ENCODE measurements at regions not wholly inside any gene's neighbourhood (a gene's known extent, or its start where the extent isn't known, plus 50 kb on each side); places are given as distances from the start of the nearest gene placed in this dataset.

GRCh38 chr6:8213995-8214394 lies 111.6 kb upstream of the EEF1E1 start:
- no peak for DNase-seq

- DNase-seq = no peak
These were observed 110.5 kb upstream of the EEF1E1 start for GRCh38 chr6:8212720-8213434.

GRCh38 chr6:8207869-8208191 lies 105.5 kb upstream of the EEF1E1 start:
- no peak for DNase-seq

GRCh38 chr6:8207191-8207868 lies 105.0 kb upstream of the EEF1E1 start:
- DNase-seq = no peak

GRCh38 chr6:8203337-8203736 lies 101.0 kb upstream of the EEF1E1 start:
- DNase-seq = no peak

GRCh38 chr6:8201679-8202078 lies 99.3 kb upstream of the EEF1E1 start:
- DNase-seq = no peak

- no peak for DNase-seq
These were observed 97.9 kb upstream of the EEF1E1 start for GRCh38 chr6:8200255-8200654.

DNA sequence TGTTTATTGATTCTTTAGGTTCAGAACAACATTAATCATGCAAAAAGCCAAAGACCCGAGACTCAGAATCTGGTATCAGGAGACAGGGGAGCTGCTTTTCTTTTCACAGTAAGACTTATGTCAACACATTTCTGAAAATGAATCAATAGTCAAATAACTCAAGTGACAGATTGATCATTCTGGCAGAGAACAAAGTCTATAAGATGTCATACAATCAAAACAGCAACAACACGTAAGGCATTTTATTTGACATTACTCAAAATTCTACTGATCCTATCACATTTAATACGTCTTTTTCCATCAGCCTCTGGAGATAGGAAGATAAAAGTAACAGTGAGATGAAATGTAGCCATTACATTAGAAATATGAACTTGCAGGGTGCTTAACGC lies 93.4 kb upstream of the EEF1E1 start:
- DNase-seq = no peak

DNA sequence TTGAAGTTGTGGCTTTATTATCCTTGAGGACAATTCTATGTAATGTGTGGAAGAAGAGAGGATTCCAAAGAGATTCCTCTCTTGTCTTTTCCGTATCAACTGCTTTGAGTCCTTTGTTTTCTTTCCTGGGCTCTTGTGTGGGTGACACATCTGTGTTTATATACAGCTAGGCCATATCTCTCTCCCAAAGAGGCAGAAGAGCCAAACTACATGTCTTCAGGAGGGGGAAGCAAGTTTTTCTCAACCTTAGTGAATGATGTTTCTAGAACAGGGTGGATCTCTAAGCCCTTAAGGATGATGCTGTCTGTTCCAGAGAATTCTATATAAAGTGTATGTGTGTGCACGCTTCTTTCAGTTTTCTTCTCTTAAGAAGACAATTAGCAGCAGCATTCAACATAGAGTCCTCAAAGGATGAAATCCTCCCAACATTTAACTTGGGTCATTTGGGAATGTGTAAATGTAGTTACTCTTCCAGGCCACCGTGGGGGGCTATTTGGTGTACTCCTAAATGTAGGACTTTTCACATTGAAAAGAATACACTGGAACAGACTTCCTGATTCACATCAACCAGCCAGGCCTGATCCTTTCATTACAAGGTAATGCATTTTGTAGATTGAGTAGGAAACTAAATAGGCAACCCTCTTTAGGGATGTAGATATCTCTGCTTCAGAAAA lies 92.8 kb upstream of the EEF1E1 start:
- peak; percentile 7 to 11 for DNase-seq

DNA sequence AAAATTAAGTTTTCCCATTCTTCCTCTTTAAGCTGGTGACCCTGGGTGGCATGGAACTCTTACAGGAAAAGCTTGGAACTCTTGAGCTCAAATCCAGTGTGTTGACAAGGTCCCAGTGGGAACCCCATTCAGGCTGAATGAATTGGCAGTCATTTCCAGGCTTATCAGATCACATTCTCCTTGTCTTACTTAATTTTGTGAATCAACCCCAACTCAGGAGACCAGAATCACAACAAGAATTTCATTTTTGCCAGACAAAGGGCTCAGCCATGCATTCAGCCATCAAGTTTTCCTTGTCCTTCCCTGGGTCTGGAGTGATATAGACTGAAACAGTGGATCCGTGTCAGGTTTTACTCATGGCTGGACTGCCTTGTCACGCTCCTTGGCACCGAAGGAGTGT lies 92.1 kb upstream of the EEF1E1 start:
- no peak for DNase-seq

- DNase-seq = no peak
These were observed 91.2 kb upstream of the EEF1E1 start for GRCh38 chr6:8193541-8193940.

DNA sequence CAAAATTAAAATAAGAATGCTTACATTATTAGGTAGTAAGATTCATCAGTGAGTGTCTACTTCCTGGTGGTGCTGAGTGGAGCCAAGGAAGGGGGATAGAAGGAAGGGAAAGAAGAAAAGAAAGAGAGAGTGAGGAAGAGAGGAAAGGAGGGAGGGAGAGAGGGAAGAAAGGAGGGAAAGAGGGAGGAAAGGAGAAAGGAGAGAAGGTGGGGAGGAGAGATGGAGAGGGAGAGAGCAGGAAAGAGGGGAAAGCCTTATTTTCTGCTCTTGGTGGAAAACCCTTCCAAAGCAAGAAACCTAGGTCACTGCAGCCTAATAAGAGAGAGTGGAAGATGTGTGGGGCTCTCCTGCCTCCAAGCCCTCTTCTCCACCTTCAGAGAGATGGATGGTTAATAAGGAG lies 90.2 kb upstream of the EEF1E1 start:
- no peak for DNase-seq

- no peak for DNase-seq
These were observed 89.7 kb upstream of the EEF1E1 start for GRCh38 chr6:8192067-8192466.

DNA sequence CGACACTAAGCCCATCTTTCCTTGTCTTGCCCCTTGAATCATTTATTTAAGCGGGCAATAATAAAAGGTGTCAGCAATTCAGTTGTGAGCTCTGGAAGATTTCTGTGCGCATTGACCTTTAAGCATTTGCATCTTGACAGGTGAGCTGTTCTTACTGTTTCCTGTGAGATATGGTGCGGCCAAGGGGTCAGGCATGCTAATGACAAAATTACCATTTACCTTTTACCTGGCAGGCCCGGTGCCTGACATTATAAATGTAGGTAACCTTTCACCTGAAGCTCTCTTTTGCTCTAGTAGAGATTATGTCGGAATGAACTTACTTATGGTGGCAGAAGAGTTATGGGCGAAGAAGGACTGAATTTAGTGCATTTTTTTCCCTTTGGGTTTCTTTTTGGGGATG lies 89.3 kb upstream of the EEF1E1 start:
- DNase-seq = no peak

- no peak for DNase-seq
These were observed 84.9 kb upstream of the EEF1E1 start for GRCh38 chr6:8187209-8187608.

GRCh38 chr6:8182902-8183665 lies 80.7 kb upstream of the EEF1E1 start:
- no peak for DNase-seq

GRCh38 chr6:8181951-8182845 lies 79.8 kb upstream of the EEF1E1 start:
- DNase-seq = no peak

DNA sequence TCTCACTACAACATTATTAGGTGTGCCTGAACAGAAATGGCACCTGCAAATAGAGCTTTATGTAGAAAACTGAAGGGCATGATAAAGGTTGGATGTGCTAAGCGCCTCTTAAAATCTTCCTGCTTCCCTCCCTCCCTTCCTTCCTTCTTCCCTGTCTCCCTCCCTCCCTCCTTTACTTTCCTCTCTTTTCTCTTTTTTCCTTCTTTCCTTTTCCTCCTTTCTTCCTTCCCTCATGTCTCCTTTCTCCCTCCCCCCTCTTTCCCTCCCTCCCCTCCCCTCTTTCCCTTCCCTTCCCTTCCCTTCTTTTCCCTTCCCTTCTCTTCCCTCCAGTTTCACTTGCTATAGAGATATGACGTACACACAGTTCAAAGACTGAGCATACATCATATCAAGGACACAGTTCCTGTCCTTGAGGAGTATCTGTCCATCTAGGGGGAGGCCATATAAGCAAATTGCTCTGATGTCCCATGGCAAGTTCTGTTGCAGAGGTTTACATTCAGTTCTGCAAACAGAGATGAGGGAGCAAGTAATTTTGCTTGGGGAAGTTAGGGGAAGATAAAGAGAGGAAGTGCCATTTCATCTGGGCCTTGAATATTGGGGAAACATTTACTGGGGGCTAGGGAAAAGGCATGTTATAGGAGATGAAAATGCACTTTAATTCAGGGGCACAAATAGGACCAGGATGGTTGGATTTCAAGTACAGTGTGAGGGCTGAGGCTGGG lies 79.0 kb upstream of the EEF1E1 start:
- no peak for DNase-seq

DNA sequence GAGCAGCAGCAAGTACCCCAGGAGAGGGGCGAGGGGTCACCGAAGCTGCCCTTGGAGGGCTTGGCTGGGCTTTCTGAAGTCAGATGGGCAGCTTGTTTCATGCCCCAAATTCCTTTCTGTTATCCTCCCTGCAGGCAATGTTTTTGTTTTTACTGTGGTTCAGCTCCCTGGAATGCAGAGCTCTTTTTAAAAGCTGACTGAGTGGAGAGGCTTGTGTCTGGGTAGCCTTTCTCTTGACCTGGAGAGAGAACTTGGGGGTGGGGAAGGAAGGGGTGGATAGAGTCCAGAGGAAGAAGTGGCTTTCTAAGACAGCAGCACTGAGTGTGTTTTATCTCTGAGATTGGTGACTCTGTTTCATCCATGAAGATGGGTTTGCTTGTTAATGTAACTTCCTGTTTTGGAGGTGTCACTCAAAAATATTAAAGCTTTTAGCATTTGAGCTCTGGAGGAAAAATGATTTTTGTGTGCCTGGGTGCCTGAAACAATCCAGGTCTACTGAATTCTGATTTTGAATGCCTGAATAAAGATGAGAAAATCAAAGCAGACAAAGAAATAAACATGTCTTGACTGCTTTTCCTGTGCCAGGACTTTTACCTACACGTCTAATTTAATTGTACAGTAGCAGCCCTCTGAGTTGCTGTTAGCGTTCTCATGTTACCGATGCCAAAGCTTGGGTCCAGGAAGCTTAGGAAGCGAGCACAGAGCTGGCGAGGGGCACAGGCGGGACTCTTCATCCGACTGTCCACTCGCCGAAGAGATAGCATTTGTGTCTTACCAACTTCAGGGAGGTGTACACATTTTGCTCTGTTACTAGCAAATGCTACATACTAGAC lies 78.2 kb upstream of the EEF1E1 start:
- no peak for DNase-seq

GRCh38 chr6:8177721-8178120 lies 75.4 kb upstream of the EEF1E1 start:
- DNase-seq = no peak
